NB4 (cell line): ENCODE measurements at regions not wholly inside any gene's neighbourhood (a gene's known extent, or its start where the extent isn't known, plus 50 kb on each side); places are given as distances from the start of the nearest gene placed in this dataset.
"Not testable (repeated sequence)": the region's sequence is repeated elsewhere in the genome, so short reads cannot be mapped to it uniquely, and the experiment has no call there.

Experiments used
- POLR2A ChIP-seq: IDR thresholded peaks from 2 replicates; pipeline ENCODE4 v1.6.1; 2011; ENCODE audit warnings: mild to moderate bottlenecking; ENCODE audit not compliant: insufficient read length; ENCODE audit errors: extremely low read depth
- TF ChIP-seq, protein P1 (sequence below): IDR thresholded peaks from one replicate; pipeline ENCODE4 v1.5.1; 2012; ENCODE audit warnings: low read depth, low read length
- TF ChIP-seq, protein P2 (sequence below): IDR thresholded peaks from 2 replicates; pipeline ENCODE4 v1.6.1; 2011; ENCODE audit warnings: low read depth, low read length

DNA sequence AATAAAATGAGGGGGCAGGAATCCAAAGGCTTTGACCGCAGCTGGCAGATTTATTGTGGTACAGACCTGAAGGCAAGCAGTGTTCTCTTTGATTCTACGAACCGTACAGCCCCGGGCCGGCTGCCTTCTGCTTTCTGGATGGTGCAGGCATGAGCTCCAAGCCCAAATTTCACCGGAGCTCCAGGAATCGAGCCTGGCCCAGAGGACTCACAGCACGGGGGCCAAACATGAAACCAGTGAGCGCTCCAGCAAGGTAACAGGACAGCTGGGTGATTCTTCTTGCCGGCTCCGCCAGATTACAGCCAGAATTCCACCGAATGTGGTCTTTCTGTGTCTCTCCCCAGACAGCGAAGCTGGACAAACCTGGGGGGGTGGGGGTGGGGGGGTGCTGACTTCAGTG is 208.1 kb downstream of the SHOX start:
- TF ChIP-seq, protein P1, sequence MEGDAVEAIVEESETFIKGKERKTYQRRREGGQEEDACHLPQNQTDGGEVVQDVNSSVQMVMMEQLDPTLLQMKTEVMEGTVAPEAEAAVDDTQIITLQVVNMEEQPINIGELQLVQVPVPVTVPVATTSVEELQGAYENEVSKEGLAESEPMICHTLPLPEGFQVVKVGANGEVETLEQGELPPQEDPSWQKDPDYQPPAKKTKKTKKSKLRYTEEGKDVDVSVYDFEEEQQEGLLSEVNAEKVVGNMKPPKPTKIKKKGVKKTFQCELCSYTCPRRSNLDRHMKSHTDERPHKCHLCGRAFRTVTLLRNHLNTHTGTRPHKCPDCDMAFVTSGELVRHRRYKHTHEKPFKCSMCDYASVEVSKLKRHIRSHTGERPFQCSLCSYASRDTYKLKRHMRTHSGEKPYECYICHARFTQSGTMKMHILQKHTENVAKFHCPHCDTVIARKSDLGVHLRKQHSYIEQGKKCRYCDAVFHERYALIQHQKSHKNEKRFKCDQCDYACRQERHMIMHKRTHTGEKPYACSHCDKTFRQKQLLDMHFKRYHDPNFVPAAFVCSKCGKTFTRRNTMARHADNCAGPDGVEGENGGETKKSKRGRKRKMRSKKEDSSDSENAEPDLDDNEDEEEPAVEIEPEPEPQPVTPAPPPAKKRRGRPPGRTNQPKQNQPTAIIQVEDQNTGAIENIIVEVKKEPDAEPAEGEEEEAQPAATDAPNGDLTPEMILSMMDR, result not testable (repeated sequence)
- TF ChIP-seq POLR2A, result not testable (repeated sequence)
- TF ChIP-seq, protein P2, sequence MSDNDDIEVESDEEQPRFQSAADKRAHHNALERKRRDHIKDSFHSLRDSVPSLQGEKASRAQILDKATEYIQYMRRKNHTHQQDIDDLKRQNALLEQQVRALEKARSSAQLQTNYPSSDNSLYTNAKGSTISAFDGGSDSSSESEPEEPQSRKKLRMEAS, result not testable (repeated sequence)
